ENCODE measurements at regions not wholly inside any gene's neighbourhood (a gene's known extent, or its start where the extent isn't known, plus 50 kb on each side); places are given as distances from the start of the nearest gene placed in this dataset.
"Not testable (repeated sequence)": the region's sequence is repeated elsewhere in the genome, so short reads cannot be mapped to it uniquely, and the experiment has no call there.

GRCh38 chr21:10424887-10425145, 96.6 kb upstream of the TPTE start:
- not testable (repeated sequence) for TF ChIP-seq CTCF, POLR2A (IDR thresholded peaks at IDR 0.05)

Data from sigmoid colon (tissue), 3 donors.